AG08395 (cell line): ENCODE measurements at regions not wholly inside any gene's neighbourhood (a gene's known extent, or its start where the extent isn't known, plus 50 kb on each side); places are given as distances from the start of the nearest gene placed in this dataset.
"Not testable (repeated sequence)": the region's sequence is repeated elsewhere in the genome, so short reads cannot be mapped to it uniquely, and the experiment has no call there.

Experiments
- DNase-seq: peaks from one replicate; pipeline ENCODE4 v3.0.0; 2012; ENCODE audit warnings: mixed read lengths, low spot score

DNA sequence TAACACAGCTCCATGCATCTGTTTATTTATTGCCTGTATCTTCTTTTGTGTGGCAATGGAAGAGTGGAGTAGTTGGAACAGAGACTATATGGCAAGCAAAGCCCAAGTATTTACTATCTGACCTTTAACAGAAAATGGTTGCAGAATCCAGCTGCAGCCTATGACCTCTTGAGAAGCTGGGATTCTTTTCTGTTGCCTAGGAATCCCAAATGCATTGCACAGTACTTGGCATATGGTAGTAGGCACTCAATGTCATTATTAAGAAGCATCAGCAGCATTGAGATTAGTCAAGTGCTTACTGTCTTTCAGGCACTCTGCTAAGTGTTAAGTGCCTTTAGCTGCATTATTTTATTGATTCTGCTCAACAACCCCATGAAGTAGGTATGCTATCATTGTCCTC, 331.6 kb downstream of the CCDC85A start:
- no peak for DNase-seq

- no peak for DNase-seq
These were observed 336.0 kb downstream of the CCDC85A start for GRCh38 chr2:56519806-56520205.

GRCh38 chr2:56522605-56523089, 338.9 kb downstream of the CCDC85A start:
- peak; percentile 17 for DNase-seq

- no peak for DNase-seq
These were observed 340.0 kb downstream of the CCDC85A start for GRCh38 chr2:56523816-56524215.

GRCh38 chr2:56531668-56532420, 348.1 kb downstream of the CCDC85A start:
- DNase-seq, result peak; percentile 24

- peak; percentile 44 for DNase-seq
These were observed 350.5 kb downstream of the CCDC85A start for GRCh38 chr2:56534321-56534720.

DNA sequence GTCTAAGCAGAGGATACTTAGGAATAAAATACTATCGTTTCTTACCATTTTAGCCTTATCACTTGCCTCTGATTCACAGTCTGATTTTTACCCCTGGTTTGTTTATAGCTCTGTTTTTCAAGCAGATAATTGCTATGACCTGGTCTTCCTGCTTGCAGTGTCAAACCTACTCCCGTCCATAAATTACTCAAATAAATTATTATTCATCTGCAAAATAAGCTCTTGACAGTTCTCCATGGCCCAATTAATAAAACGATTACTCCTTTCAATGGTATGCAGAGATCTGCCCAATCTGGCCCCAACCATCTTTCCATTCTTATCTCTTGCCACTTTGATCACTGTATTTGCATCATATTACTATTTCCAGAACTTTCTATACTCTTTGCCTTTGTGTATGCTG, 354.0 kb downstream of the CCDC85A start:
- DNase-seq, result no peak

GRCh38 chr2:56539618-56540017, 355.8 kb downstream of the CCDC85A start:
- DNase-seq, result no peak

DNA sequence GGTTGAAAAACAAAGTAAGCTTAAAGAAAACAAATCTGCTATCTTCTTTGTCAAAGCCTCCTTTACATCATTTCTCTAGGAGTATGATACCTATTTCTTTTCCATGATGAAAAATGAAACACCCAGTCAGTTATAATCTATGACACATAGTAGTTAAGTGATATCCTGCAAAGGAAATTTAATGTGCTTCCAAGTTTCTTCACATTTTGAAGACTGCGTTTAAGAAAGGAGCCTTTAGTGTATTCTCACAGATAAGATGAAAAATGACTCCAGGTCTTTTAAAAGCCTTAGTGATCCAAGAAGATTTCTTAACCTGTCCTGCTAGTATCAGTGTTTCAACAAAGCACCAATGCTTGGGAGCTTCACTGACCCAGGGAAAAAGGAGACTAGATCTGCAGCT, 356.7 kb downstream of the CCDC85A start:
- DNase-seq, result no peak

- peak; percentile 10 for DNase-seq
These were observed 357.1 kb downstream of the CCDC85A start for GRCh38 chr2:56540916-56541315.

DNA sequence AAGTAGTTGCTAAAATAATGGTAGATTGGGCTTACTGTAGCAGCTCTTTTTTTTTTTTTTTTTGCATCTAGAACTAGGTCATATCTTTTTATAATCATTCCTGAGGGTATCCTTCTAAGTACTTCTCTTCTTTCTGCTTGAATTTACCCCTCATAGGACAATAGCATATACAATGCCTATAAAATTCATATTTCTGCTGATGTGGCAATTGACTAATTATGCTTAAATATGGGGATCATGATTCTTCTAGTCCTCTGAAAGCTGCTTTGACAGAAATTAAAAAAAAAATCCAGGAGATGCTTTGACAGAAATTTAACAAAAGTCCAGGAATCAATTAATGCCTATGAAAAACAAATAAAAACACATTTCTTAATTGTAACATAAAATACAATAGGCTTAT, 358.4 kb downstream of the CCDC85A start:
- DNase-seq, result no peak

- peak; percentile 23 for DNase-seq
These were observed 381.4 kb downstream of the CCDC85A start for GRCh38 chr2:56565143-56565542.

DNA sequence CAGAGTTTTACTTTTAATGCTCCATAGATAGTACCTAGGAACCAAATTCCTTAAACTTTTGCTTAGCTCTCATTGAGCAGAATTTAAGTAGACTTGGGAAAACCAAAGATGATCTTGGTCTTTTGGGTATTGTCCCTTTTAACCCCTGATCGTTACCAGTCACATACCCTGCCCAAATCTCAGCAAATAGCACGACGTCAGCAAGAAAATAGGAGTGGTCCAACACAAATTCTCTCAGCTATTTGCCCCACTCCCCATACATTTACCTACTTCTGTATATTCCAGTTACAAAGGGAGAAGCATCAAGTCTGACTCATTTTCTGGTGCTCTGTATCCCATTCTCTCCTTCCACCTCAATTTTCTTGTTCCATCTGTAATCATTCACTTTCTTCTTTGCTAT, 387.3 kb downstream of the CCDC85A start:
- DNase-seq, result no peak

- no peak for DNase-seq
These were observed 392.2 kb downstream of the CCDC85A start for GRCh38 chr2:56576001-56576400.

DNA sequence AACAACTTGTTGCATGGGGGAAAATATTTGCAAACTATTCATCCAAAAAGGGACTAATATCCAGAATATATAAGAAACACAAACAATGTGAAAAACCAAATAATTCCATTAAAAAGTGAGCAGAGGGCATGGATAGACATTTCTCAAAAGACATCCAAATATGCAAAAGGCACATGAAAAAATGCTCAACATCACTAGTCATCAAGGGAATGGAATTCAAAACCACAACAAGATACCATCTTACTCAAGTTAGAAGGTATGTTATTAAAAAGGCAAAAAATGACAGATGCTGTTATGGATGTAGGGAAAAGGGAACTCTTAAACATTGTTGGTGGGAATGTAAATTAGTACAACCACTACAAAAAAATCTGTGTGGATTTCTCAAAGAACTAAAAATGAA, 396.5 kb downstream of the CCDC85A start:
- DNase-seq, result peak; percentile 27

DNA sequence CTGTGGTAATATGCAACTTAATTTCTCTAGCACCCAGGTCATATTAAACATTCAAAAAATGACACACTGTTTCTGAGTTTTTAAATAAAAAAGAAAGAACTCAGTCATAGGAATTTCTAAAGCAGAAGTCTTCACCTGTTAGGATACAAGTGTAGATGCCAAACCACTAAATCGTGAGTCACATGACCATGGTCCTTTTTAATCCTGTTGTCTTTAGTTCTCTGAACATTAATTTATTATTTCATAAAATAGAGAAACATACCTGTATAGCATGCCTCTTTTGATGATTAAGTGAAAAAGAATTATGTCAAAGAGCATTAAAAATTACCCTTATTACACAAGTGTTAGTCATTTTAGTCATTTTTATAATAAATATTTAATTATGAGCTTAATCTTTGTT, 398.8 kb downstream of the CCDC85A start:
- no peak for DNase-seq

GRCh38 chr2:56583796-56584315, 400.1 kb downstream of the CCDC85A start:
- DNase-seq, result no peak

- peak; percentile 4 for DNase-seq
These were observed 403.7 kb downstream of the CCDC85A start for GRCh38 chr2:56587456-56587855.

GRCh38 chr2:56589194-56589593, 405.4 kb downstream of the CCDC85A start:
- DNase-seq, result no peak

DNA sequence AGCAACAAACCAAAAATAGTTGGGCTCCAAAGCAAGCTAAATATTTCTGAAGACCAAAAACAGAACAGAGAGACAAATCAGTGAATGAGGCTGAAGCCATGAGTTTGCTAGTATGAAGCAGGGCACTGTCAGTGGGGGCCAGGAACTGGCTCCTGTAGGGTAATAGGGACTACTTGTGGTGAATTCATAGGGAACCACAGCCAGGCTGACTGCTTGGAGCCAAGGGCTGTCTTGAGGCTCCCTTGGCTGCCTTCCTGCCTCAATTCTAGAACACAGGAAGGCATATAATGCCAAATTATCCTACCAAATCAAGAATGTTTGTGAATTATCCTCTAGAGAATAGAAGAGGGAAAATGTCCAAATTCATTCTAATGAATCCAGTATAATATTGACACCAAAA, 406.0 kb downstream of the CCDC85A start:
- no peak for DNase-seq

DNA sequence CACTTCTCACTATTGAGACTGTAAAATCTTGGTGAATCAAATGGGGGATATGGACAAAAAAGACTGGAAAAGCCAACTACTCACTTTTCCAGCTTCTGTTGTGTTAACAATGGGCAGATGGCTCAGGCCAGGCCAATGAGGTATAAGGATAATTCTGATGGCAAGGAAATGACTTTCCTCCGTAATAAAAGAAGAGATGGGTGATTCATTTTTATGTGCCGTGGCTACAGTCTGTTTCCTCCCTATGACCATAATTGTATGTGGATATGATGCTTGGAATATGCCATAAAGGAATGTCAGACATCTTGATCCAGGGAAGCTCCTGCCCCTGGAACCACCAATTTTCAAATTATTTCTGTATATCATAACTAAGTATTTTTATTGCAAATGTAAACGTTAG, 406.8 kb downstream of the CCDC85A start:
- no peak for DNase-seq

- DNase-seq, result not testable (repeated sequence)
These were observed 422.3 kb downstream of the CCDC85A start for GRCh38 chr2:56606086-56606485.

DNA sequence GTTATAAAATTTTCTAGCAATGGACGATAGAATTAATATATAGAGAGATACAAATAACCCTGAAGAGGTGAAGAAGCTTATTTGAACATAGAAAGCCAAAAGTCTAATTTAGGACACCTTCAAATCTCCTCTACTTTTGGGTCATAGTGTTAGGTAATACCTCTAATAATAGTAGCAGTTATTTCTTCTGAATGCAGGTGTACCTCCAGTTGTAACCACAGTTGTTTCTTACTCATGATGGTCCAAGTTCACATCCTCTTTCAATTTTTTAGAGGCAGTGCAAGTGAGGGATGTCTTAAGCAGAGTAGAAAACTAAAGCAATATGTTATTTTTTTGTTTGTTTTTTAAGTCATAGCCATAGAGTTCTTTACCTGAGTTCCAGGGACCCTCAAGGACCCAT, 429.5 kb downstream of the CCDC85A start:
- no peak for DNase-seq

DNA sequence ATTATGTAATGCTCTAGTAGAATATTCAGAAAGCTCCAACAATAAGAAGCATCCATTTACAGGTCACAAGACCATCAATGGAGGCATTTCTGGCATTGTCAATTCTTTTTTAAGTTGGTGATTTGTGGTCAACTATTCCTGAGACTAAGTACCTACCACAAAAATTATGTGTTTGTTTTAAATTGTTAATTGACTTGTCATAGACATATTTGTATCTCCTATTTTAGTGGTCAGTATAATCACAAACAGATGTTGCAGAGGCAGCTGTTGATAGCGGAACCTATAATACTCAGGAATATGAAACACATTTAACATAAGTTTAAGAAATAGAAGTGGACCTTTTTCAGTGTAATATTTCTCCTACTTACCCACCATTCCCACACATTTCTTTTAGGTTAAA, 430.1 kb downstream of the CCDC85A start:
- DNase-seq, result peak; percentile 9
